ENCODE measurements at regions not wholly inside any gene's neighbourhood (a gene's known extent, or its start where the extent isn't known, plus 50 kb on each side); places are given as distances from the start of the nearest gene placed in this dataset.

DNA sequence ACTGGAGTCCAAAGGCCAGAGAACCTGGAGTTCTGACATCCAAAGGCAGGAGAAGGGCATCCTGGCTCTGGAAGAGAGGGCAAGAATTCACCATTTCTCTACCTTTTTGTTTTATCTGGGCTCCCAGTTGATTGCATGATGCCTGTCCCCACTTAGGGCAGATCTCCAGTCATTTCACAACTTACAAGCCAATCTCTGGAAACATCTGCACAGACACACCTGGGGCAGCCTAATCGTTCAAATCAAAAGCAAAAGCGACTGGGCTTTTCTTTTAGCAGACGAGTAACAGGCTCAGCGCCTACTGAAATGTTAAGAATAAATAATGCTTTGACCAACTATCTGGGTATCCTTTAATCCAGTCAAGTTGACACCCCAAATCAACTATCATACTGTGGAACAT, 136.0 kb upstream of the NPY2R start:
- Mint-ChIP-seq H3K9me3 (no peaks in the 10 kb centered on the region), H3K27ac (no peak overlapping the region), H3K36me3 (ENCODE audit: low read depth) (no peaks in the 10 kb centered on the region), H3K27me3 (ENCODE audit: low read depth) (no peaks in the 10 kb centered on the region), H3K4me1 (ENCODE audit: low read depth) (no peaks in the 10 kb centered on the region), H3K4me3 (no peak overlapping the region)

DNA sequence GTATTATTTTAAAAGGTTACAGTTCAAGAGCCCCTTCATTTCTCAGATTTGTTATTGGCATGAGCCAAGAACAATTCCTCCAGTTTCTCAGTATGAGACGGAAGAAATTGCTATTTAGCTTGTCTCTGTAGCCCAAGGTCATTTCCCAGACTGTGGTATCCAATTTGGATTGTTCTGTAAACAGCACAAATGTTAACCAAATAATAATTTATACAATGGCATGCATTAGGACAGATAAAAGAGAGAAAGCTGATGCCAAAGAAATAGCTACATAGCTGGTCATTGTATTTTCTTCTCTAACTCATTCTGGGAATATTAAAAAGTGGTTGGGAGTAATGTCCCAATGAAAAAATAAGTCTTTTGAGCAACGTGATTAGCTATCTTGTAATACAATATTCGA, 134.6 kb upstream of the NPY2R start:
- Mint-ChIP-seq H3K36me3 (ENCODE audit: low read depth) (no peaks in the 10 kb centered on the region), H3K27me3 (ENCODE audit: low read depth) (no peaks in the 10 kb centered on the region), H3K4me3 (no peak overlapping the region), H3K27ac (no peak overlapping the region), H3K4me1 (ENCODE audit: low read depth) (no peaks in the 10 kb centered on the region), H3K9me3 (no peaks in the 10 kb centered on the region)

DNA sequence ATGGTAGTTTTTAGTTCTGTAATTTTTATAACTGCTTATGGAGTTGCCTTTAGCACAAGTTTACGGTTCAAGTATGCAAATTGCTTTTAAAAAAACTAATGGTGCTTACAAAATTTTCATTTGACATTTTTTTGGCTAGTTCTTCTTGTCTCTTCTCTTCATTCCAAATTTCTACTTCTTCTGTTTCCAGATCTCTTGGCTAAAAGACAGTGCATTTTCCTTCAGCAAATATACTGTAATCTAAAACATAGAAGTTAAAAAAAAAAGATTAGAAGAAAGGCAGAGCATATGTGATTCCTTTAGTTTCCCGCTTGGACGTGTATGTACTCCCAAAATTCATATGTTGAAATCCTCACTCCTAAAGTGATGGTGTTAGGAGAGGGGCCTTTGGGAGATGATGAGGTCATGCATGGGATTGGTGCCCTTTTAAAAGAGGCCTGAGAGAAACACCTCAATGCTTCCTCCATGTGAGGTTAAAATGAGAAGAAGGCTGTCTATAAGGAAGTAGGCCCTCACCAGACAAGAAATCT, 132.1 kb upstream of the NPY2R start:
- Mint-ChIP-seq H3K27ac (no peak overlapping the region), H3K9me3 (no peaks in the 10 kb centered on the region), H3K4me3 (no peak overlapping the region), H3K36me3 (ENCODE audit: low read depth) (no peaks in the 10 kb centered on the region), H3K4me1 (ENCODE audit: low read depth) (no peaks in the 10 kb centered on the region), H3K27me3 (ENCODE audit: low read depth) (no peaks in the 10 kb centered on the region)

DNA sequence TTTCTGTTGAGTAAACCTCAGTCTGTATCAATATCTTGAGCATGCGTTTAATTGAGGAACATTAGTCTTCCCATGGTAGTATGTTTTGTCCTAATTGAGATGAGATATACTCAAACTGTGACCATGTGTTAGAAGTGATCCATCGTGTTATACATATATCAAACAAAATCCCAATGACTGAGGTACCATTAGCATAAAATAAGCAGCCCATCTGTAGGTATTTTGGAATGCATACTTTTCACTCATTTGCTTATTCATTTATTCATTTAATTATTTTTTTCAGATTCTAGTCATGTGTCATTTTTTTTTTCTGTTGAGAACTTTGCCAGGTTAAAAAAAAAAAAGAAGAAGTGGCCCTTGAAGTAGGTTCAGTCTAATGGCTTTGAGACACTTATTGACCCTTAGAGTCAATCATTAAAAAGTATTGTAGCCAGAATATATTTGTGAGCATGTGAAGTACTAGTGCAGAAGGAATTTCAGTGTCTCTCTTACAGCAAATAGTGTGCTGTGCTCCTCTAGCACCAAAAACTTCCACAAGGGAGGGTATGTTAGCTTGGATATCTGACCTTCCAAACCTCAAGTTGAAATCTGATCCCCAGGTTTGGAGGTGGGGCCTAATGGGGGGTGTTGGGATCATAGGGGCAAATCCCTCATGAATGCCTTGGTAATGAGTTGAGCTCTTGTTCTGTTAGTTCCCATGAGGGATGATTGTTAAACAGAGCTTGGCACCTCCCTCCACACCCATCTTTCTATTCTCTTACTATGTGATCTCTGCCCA, 130.8 kb upstream of the NPY2R start:
- Mint-ChIP-seq H3K27ac (no peak overlapping the region), H3K9me3 (no peaks in the 10 kb centered on the region), H3K27me3 (ENCODE audit: low read depth) (no peaks in the 10 kb centered on the region), H3K4me3 (no peak overlapping the region), H3K36me3 (ENCODE audit: low read depth) (no peaks in the 10 kb centered on the region), H3K4me1 (ENCODE audit: low read depth) (no peaks in the 10 kb centered on the region)

DNA sequence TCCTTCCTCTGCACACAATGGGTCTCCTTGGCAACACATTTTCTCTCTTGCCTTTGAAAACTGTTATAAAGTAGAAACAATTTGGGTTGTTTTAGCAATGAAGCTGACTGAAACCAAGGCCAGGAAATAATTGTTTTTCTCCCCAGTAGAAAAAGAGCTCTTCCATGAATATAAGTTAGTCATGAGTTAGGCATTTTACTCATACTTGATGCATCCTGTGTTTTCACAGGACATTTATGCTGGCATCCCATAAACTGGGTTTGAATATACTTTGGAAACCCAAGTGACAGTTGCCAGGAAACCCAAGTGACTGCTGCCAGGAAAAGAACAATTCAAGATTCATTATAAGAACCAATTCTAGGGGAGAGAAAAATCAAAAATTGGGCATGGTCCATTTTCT, 128.6 kb upstream of the NPY2R start:
- H3K4me1 Mint-ChIP-seq (ENCODE audit: low read depth), result no peaks in the 10 kb centered on the region
- no peaks in the 10 kb centered on the region for H3K27me3 Mint-ChIP-seq (ENCODE audit: low read depth)
- no peak overlapping the region for H3K27ac Mint-ChIP-seq
- H3K4me3 Mint-ChIP-seq, result no peak overlapping the region
- no peaks in the 10 kb centered on the region for H3K9me3 Mint-ChIP-seq
- H3K36me3 Mint-ChIP-seq (ENCODE audit: low read depth), result no peaks in the 10 kb centered on the region

DNA sequence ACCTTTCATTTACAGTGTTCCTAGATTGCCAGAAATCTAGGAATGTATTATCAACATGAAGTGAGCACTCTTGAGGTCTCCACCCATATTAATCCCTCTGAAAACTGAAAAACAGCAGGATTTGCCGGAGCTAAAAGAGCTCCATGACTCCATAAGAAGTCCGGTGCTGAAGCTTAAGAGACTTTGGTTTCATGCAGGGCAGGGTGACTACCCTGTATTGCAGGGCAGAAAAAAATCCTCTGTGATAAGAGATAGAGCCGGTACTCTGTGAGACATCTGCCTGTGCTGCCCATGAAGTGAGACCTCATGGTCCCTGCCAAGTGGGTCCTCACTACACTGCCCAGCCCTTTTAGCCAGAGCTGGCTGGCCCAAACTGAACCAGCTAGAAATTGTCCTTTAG, 127.2 kb upstream of the NPY2R start:
- H3K4me3 Mint-ChIP-seq, result no peak overlapping the region
- H3K27ac Mint-ChIP-seq, result no peak overlapping the region
- no peaks in the 10 kb centered on the region for H3K4me1 Mint-ChIP-seq (ENCODE audit: low read depth)
- no peaks in the 10 kb centered on the region for H3K36me3 Mint-ChIP-seq (ENCODE audit: low read depth)
- no peaks in the 10 kb centered on the region for H3K27me3 Mint-ChIP-seq (ENCODE audit: low read depth)
- H3K9me3 Mint-ChIP-seq, result no peaks in the 10 kb centered on the region

DNA sequence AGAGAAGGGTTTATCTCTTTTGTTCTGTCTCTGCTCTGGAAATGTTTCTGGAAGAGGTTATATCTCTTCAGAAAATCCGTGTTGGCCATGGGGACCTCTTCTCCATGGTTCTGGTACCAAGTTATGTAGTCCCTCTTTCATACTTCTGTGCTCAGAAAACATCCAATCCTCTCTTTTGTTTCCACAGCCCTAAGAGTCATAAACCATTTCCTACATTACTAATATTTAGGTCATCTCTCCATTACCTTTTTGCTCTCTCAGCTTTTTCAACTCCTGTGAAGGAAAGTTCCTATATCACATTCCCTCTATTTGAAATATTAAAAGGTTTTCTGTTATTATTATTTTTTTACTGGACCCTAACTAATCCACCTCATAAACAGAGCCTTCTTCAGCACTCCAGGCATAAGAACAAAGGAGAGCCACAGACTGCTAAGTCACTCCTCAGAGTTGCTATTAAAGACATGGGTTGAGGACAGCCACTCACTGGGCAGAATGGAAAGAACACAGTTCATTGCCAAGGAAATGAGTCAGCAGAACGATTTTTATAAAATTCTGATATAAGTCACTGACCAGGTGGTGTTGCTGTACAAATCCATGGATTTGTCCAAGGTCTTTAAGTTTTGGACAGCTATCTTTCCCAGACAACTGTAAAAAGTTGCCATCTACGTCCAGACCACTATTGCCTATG, 122.4 kb upstream of the NPY2R start:
- Mint-ChIP-seq H3K36me3 (ENCODE audit: low read depth) (no peaks in the 10 kb centered on the region), H3K27ac (no peak overlapping the region), H3K9me3 (no peaks in the 10 kb centered on the region), H3K4me3 (no peak overlapping the region), H3K27me3 (ENCODE audit: low read depth) (no peaks in the 10 kb centered on the region), H3K4me1 (ENCODE audit: low read depth) (no peaks in the 10 kb centered on the region)

DNA sequence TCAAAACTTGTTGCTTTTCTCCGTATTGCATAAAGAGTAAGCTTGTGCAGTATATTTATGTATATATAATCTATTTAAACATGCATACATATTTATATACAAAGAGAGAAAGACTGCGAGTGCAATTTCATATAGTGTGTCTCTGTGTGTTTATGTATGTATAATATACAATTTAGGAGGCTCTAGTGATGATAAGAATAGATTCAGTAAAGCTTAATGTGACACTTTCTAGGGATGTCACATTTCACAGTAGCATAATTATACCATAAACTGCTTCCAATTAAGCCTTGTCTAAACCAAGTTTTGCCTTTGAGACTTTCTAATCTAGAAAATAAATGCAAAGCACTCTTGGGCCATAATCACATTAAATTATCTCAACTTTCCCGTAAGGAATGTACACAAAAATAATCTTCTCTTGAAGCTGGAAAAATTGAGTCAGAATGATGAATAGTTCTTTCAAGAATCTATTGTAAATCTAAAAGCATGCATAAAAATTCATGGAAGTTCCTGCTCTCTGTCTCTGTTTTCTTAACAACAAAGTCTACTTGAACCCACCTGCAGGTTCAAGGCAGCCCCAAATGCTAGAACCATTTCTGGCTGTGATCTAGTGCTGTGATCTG, 114.1 kb upstream of the NPY2R start:
- H3K4me3 Mint-ChIP-seq, result no peak overlapping the region
- H3K36me3 Mint-ChIP-seq (ENCODE audit: low read depth), result no peaks in the 10 kb centered on the region
- no peaks in the 10 kb centered on the region for H3K27me3 Mint-ChIP-seq (ENCODE audit: low read depth)
- H3K27ac Mint-ChIP-seq, result no peak overlapping the region
- H3K4me1 Mint-ChIP-seq (ENCODE audit: low read depth), result no peaks in the 10 kb centered on the region
- no peaks in the 10 kb centered on the region for H3K9me3 Mint-ChIP-seq

DNA sequence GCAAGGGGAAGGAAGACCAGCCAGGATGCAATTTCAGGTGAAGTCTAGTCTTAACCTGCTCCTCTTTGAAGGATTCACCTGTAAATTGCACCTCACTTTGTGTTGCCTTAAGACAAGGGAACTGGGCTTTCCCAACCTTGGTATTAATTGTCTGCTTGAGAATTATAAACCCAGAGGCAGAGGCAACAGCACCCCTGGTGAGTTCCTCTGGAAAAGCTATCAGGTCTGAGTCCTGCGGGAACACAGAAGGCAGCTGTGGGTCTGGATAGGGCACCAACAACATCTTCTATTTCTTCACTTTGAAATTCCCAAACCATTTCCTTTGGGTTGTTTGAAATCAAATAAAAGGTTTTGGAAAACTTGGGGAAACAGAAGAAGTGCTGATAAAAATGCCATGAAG, 109.2 kb upstream of the NPY2R start:
- Mint-ChIP-seq H3K9me3 (no peaks in the 10 kb centered on the region), H3K4me3 (no peak overlapping the region), H3K36me3 (ENCODE audit: low read depth) (no peaks in the 10 kb centered on the region), H3K4me1 (ENCODE audit: low read depth) (no peaks in the 10 kb centered on the region), H3K27ac (no peak overlapping the region), H3K27me3 (ENCODE audit: low read depth) (no peaks in the 10 kb centered on the region)

DNA sequence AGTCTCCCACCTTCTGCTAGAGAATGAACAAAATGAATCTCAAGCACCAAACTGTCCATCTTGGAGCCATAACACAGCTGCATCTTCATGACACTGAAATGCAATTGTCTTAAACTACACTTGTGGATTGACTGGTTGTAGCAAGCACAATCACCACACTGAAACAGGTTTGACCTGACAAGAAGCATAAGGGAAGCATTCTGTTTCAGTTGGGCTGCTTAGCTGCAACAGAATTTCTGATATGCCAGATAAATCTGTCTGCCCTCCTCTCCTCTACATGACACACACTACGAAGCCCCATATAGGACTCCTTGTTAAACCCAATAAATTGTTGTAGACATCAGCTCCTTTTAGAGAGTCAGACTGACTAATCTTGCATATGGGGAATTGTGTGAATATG, 101.8 kb upstream of the NPY2R start:
- Mint-ChIP-seq H3K27ac (no peak overlapping the region), H3K9me3 (no peaks in the 10 kb centered on the region), H3K36me3 (ENCODE audit: low read depth) (no peaks in the 10 kb centered on the region), H3K4me3 (no peak overlapping the region), H3K27me3 (ENCODE audit: low read depth) (no peaks in the 10 kb centered on the region), H3K4me1 (ENCODE audit: low read depth) (no peaks in the 10 kb centered on the region)

DNA sequence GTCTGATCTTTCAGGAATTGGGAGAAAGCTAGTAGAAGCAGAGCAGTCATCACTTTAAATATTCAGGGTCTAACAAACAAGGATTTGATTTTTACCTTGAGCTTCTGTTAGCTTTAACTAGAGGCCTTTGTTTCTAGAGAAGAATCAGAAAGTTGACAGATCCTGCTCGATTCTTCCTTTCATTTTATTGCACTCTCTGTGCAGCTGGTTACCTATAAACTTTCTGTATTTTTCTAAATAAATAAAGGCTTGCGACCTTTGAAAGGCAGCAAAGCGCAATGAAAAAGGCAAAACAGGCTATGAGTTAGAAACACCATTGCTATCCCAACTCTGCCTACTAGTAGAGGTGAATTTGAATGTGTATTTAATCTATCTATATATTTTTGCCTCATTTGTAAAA, 101.4 kb upstream of the NPY2R start:
- no peaks in the 10 kb centered on the region for H3K27me3 Mint-ChIP-seq (ENCODE audit: low read depth)
- H3K36me3 Mint-ChIP-seq (ENCODE audit: low read depth), result no peaks in the 10 kb centered on the region
- no peaks in the 10 kb centered on the region for H3K4me1 Mint-ChIP-seq (ENCODE audit: low read depth)
- H3K4me3 Mint-ChIP-seq, result no peak overlapping the region
- no peaks in the 10 kb centered on the region for H3K9me3 Mint-ChIP-seq
- no peak overlapping the region for H3K27ac Mint-ChIP-seq

DNA sequence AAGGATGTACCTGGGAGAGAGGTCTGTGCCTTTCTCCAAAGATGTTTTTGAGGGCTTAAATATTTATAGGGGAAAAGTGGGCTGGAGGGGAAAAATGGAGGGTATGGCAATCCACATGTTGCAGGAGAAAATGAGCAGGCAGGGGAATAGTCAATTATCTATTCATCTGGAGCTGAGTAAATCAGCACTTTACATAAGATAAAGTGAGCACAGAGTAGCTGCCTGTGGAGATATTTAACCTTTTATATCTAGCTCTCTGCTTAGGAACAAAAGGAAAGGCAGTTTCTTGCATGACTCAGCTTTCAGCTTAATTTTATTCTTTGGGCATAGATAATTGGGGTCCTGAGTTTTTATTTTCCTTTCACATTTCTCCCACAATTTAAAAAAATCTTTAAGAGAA, 93.6 kb upstream of the NPY2R start:
- Mint-ChIP-seq H3K36me3 (ENCODE audit: low read depth) (no peaks in the 10 kb centered on the region), H3K4me1 (ENCODE audit: low read depth) (no peaks in the 10 kb centered on the region), H3K27ac (no peak overlapping the region)

DNA sequence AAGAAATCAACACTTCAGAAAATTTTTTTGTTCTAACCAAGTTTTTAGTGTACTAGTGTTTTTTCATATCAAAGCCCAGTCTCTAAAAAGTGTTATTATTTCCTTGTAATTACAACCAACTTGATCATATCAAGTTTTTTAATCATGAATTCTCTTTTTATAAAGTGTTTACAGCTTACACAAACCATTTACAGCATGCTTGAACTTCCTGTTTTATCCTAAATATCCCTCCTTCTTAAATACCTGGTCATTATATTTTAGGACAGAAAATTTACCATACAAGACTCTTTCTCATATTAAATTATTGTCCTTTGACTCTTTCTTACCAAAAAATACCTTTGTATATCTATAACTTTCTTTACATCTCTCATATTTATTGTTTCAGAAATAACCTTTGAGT, 89.4 kb upstream of the NPY2R start:
- Mint-ChIP-seq H3K4me3 (no peak overlapping the region), H3K27me3 (ENCODE audit: low read depth) (no peaks in the 10 kb centered on the region), H3K36me3 (ENCODE audit: low read depth) (no peaks in the 10 kb centered on the region), H3K4me1 (ENCODE audit: low read depth) (no peaks in the 10 kb centered on the region), H3K9me3 (peaks cover 3% of the 10 kb centered on the region), H3K27ac (no peak overlapping the region)

More for the DNA sequence above, 93.6 kb upstream of the NPY2R start:
- H3K27me3 Mint-ChIP-seq (ENCODE audit: low read depth), result no peaks in the 10 kb centered on the region
- peaks cover 3% of the 10 kb centered on the region for H3K9me3 Mint-ChIP-seq
- no peak overlapping the region for H3K4me3 Mint-ChIP-seq

DNA sequence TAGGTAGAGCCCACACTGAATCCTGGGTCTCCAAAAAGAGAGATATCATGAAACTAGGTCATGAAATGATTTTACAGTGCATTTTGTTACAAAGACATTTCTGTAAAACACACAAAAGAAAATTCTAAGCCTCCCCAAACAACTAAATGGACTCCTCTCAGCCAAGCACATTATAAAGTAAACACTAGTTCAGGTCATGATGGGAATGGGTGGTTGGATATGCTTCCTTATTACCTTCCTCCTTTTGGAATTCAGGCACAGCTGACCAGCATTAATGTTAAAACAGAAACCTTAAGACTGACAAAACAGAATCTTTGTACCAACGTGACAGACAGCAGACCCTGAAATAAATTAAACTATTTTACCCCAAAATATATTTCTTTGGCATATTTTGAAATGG, 87.9 kb upstream of the NPY2R start:
- H3K9me3 Mint-ChIP-seq, result peaks cover 3% of the 10 kb centered on the region

DNA sequence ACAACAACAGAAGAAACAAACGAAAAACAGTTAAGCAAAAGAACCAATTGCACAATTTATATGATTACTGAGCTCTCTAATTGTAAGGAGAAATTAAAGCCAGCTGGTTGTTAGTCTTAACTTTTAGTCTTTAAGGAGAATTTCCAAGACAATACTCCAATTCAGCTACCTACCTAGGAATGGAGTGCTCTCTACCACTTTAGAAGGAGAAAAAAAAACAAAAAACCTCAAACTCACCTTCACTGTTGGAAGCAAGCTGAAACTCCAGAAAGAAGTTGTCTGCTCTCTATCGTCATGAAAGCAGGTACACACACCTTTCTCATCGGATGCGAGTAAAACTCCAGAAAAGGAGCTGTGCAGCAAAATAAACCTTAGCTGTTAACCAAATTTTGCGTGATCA, 86.1 kb upstream of the NPY2R start:
- no peak overlapping the region for H3K4me3 Mint-ChIP-seq
- H3K36me3 Mint-ChIP-seq (ENCODE audit: low read depth), result no peaks in the 10 kb centered on the region
- H3K27me3 Mint-ChIP-seq (ENCODE audit: low read depth), result no peaks in the 10 kb centered on the region
- H3K4me1 Mint-ChIP-seq (ENCODE audit: low read depth), result no peaks in the 10 kb centered on the region
- H3K9me3 Mint-ChIP-seq, result peaks cover 3% of the 10 kb centered on the region
- no peak overlapping the region for H3K27ac Mint-ChIP-seq

More for the DNA sequence above, 87.9 kb upstream of the NPY2R start:
- H3K27me3 Mint-ChIP-seq (ENCODE audit: low read depth), result no peaks in the 10 kb centered on the region
- no peaks in the 10 kb centered on the region for H3K36me3 Mint-ChIP-seq (ENCODE audit: low read depth)
- no peak overlapping the region for H3K27ac Mint-ChIP-seq
- no peaks in the 10 kb centered on the region for H3K4me1 Mint-ChIP-seq (ENCODE audit: low read depth)
- no peak overlapping the region for H3K4me3 Mint-ChIP-seq

Data from T-helper 1 cell treated with Interleukin-12 subunit alpha and Interleukin-12 subunit beta and Interleukin-4 antibody, amounts not matched to agents 30 μg/mL and 1 μg/mL, for 36 hours (primary cell).